ENCODE measurements at regions not wholly inside any gene's neighbourhood (a gene's known extent, or its start where the extent isn't known, plus 50 kb on each side); places are given as distances from the start of the nearest gene placed in this dataset.

GRCh38 chr2:172366596-172367150 lies 60.7 kb upstream of the ITGA6 start:
- no peak for DNase-seq

GRCh38 chr2:172370821-172371455 lies 56.4 kb upstream of the ITGA6 start:
- no peak for DNase-seq

- no peak for DNase-seq
These were observed 55.0 kb upstream of the ITGA6 start for GRCh38 chr2:172372436-172372835.

GRCh38 chr2:172373076-172373475 lies 54.3 kb upstream of the ITGA6 start:
- no peak for DNase-seq

DNA sequence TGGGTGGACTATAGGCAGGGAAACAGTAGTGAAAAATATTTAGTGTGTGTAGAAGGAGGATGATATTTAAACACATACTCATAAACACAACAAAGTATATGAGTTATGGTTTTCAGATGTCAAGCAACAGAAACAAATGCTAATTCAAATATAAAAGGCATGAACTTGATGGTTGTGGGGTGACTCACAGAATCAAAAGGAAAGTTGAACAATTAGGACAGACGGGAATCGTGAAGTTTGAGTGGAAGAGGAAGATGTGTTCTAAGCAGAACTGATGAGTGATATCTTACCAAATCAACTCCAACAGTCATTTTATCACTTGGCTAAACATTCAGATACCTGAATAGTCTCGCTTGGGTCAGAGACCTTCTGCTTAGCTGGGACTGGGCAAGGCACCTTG lies 53.6 kb upstream of the ITGA6 start:
- no peak for DNase-seq

GRCh38 chr2:172374318-172375240 lies 52.8 kb upstream of the ITGA6 start:
- DNase-seq: no peak

- DNase-seq: no peak
These were observed 52.1 kb upstream of the ITGA6 start for GRCh38 chr2:172375251-172375650.

- DNase-seq: no peak
These were observed 51.4 kb upstream of the ITGA6 start for GRCh38 chr2:172376016-172376415.

- no peak for DNase-seq
These were observed 50.8 kb upstream of the ITGA6 start for GRCh38 chr2:172376505-172377125.

GRCh38 chr2:172377408-172377807 lies 50.0 kb upstream of the ITGA6 start:
- no peak for DNase-seq
